CD8-positive, alpha-beta memory T cell (primary cell): ENCODE measurements at regions not wholly inside any gene's neighbourhood (a gene's known extent, or its start where the extent isn't known, plus 50 kb on each side); places are given as distances from the start of the nearest gene placed in this dataset.
A peak's percentile ranks its signal among the peaks of the same experiment; 100 is the strongest.

Experiments used
- CTCF ChIA-PET: fragments of 350-600 bp; sonication (Branson Sonifier 250); formaldehyde crosslinking; loops from one replicate; lab custom pipeline; 2021; ENCODE audit warnings: antibody characterized with exemption; lab: Charles Lee
- POLR2A ChIA-PET: fragments of 350-600 bp; sonication (Branson Sonifier 250); formaldehyde crosslinking; loops from one replicate; lab custom pipeline; 2021; ENCODE audit warnings: antibody characterized with exemption; lab: Charles Lee
- DNase-seq, 5 donors: peaks; one replicate each; pipeline versions ENCODE4 v3.0.0 to v3.0.0-alpha.2; 2020 to 2022; ENCODE audit warnings: mixed read lengths in 1 of 5
- H3K27ac ChIP-seq: one replicate; pipeline ENCODE4 v1.7.0; 2013; ENCODE audit warnings: low read depth, mild to moderate bottlenecking, low read length, moderate library complexity
- H3K27me3 ChIP-seq: 2 replicates; pipeline ENCODE4 v1.7.0; 2013; ENCODE audit warnings: low read length, mild to moderate bottlenecking; ENCODE audit not compliant: insufficient read depth, poor library complexity, severe bottlenecking
- H3K36me3 ChIP-seq: 2 replicates; pipeline ENCODE4 v1.7.0; 2013; ENCODE audit warnings: mild to moderate bottlenecking, low read length, moderate library complexity; ENCODE audit not compliant: insufficient read depth
- H3K4me1 ChIP-seq: 2 replicates; pipeline ENCODE4 v1.7.0; 2013; ENCODE audit warnings: mild to moderate bottlenecking, low read length, moderate library complexity; ENCODE audit not compliant: insufficient read depth
- H3K4me3 ChIP-seq: 2 replicates; pipeline ENCODE4 v1.7.0; 2013; ENCODE audit warnings: mild to moderate bottlenecking, low read length
- H3K9me3 ChIP-seq: 2 replicates; pipeline ENCODE4 v1.7.0; 2013; ENCODE audit warnings: mild to moderate bottlenecking, low read length
- H3K27ac Mint-ChIP-seq, 8 donors: one replicate each; pipeline ENCODE4 v1.8.0; 2020 to 2021; ENCODE audit warnings: mixed read lengths in 8 of 8, mild to moderate bottlenecking in 6 of 8, inconsistent platforms in 3 of 8, moderate library complexity in 3 of 8
- H3K27me3 Mint-ChIP-seq, 2 donors: one replicate each; pipeline ENCODE4 v1.8.0; 2020 to 2021; ENCODE audit warnings: mixed read lengths in 2 of 2, mild to moderate bottlenecking in 1 of 2, moderate library complexity in 1 of 2
- H3K36me3 Mint-ChIP-seq, 3 donors: one replicate each; pipeline ENCODE4 v1.8.0; 2020 to 2021; ENCODE audit warnings: mixed read lengths in 3 of 3, inconsistent platforms in 1 of 3, mild to moderate bottlenecking in 1 of 3
- H3K4me1 Mint-ChIP-seq, 3 donors: one replicate each; pipeline ENCODE4 v1.8.0; 2020 to 2021; ENCODE audit warnings: mixed read lengths in 3 of 3, inconsistent platforms in 1 of 3, mild to moderate bottlenecking in 1 of 3
- H3K4me3 Mint-ChIP-seq, 7 donors: one replicate each; pipeline ENCODE4 v1.8.0; 2020 to 2021; ENCODE audit warnings: mixed read lengths in 7 of 7, mild to moderate bottlenecking in 6 of 7, moderate library complexity in 4 of 7, inconsistent platforms in 2 of 7
- H3K9me3 Mint-ChIP-seq, 5 donors: one replicate each; pipeline ENCODE4 v1.8.0; 2020 to 2022; ENCODE audit warnings: mixed read lengths in 5 of 5, mild to moderate bottlenecking in 3 of 5, moderate library complexity in 2 of 5, inconsistent platforms in 1 of 5

GRCh38 chr3:15851735-15852134 is 54.0 kb upstream of the ANKRD28 start:
- POLR2A ChIA-PET, result no interaction called here
- CTCF ChIA-PET, result no interaction called here
- Histone ChIP-seq H3K4me1 (peaks cover 3% of the 10 kb centered on the region), H3K36me3 (no peaks in the 10 kb centered on the region), H3K27ac (no peak overlapping the region), H3K9me3 (no peaks in the 10 kb centered on the region), H3K27me3 (no peaks in the 10 kb centered on the region), H3K4me3 (no peak overlapping the region)
- Mint-ChIP-seq H3K27ac (no peak overlapping the region), H3K4me1 (peaks cover 10 to 48% (median 39%) of the 10 kb centered on the region in 3 donors), H3K36me3 (peaks cover 8 to 12% (median 9%) of the 10 kb centered on the region in 3 donors), H3K4me3 (no peak overlapping the region), H3K9me3 (peaks cover 0 to 3% (median 0%) of the 10 kb centered on the region in 5 donors), H3K27me3 (no peaks in the 10 kb centered on the region)
- DNase-seq, result no peak

- Histone ChIP-seq H3K9me3 (no peaks in the 10 kb centered on the region), H3K4me3 (peak overlapping the region; percentile 45), H3K27me3 (no peaks in the 10 kb centered on the region), H3K36me3 (no peaks in the 10 kb centered on the region), H3K4me1 (peaks cover 11% of the 10 kb centered on the region), H3K27ac (peak overlapping the region; percentile 68)
- Mint-ChIP-seq H3K9me3 (no peaks in the 10 kb centered on the region), H3K36me3 (peaks cover 3 to 11% (median 8%) of the 10 kb centered on the region in 3 donors), H3K27me3 (no peaks in the 10 kb centered on the region), H3K4me3 (peak overlapping the region; percentile 84 to 98 (median 95)), H3K27ac (peak overlapping the region; percentile 67 to 94 (median 76)), H3K4me1 (peaks cover 18 to 58% (median 49%) of the 10 kb centered on the region in 3 donors)
- ChIA-PET POLR2A (no interaction called here), CTCF (interaction anchor here (0.9 kb wide), 1 partner anchor 215 kb away, joined by 3 read pairs; no protein-coding TSS in a partner anchor)
- peak; percentile 46 to 81 (median 62) for DNase-seq
These were observed 61.0 kb upstream of the ANKRD28 start for GRCh38 chr3:15858547-15859506.

- Histone ChIP-seq H3K27ac (no peak overlapping the region), H3K27me3 (no peaks in the 10 kb centered on the region), H3K4me3 (no peak overlapping the region), H3K36me3 (no peaks in the 10 kb centered on the region), H3K9me3 (no peaks in the 10 kb centered on the region), H3K4me1 (peaks cover 11% of the 10 kb centered on the region)
- DNase-seq, result peak; percentile 73 to 84 (median 77)
- ChIA-PET CTCF (no interaction called here), POLR2A (no interaction called here)
- Mint-ChIP-seq H3K9me3 (no peaks in the 10 kb centered on the region), H3K4me3 (peak overlapping the region; percentile 84 to 100 (median 97)), H3K36me3 (peaks cover 1 to 11% (median 3%) of the 10 kb centered on the region in 3 donors), H3K4me1 (peaks cover 18 to 51% (median 49%) of the 10 kb centered on the region in 3 donors), H3K27me3 (peaks cover 0 to under 1% of the 10 kb centered on the region in 2 donors), H3K27ac (peak overlapping the region; percentile 57 to 99 (median 90))
These were observed 61.8 kb upstream of the ANKRD28 start for GRCh38 chr3:15859507-15860013.

GRCh38 chr3:15860014-15860934 is 62.5 kb upstream of the ANKRD28 start:
- Histone ChIP-seq H3K9me3 (no peaks in the 10 kb centered on the region), H3K27ac (peak overlapping the region; percentile 25), H3K4me3 (peak overlapping the region; percentile 67), H3K36me3 (no peaks in the 10 kb centered on the region), H3K4me1 (peaks cover 11% of the 10 kb centered on the region), H3K27me3 (no peaks in the 10 kb centered on the region)
- H3K27me3 Mint-ChIP-seq, result peaks cover 0 to 4% of the 10 kb centered on the region in 2 donors
- H3K4me3 Mint-ChIP-seq, result peak overlapping the region; percentile 84 to 97 (median 87)
- H3K27ac Mint-ChIP-seq, result peak overlapping the region in 7 of 8 donors; percentile 43 to 88 (median 79)
- no peaks in the 10 kb centered on the region for H3K9me3 Mint-ChIP-seq
- H3K36me3 Mint-ChIP-seq, result peaks cover 1 to 7% (median 7%) of the 10 kb centered on the region in 3 donors
- ChIA-PET CTCF (no interaction called here), POLR2A (interaction anchor here (0.5 kb wide), 1 partner anchor 7 kb away, joined by 3 read pairs; no protein-coding TSS in a partner anchor)
- H3K4me1 Mint-ChIP-seq, result peaks cover 18 to 46% (median 44%) of the 10 kb centered on the region in 3 donors
- DNase-seq, result peak in 2 of 5 donors; percentile 7 to 9

GRCh38 chr3:15861163-15861562 is 63.4 kb upstream of the ANKRD28 start:
- no peaks in the 10 kb centered on the region for H3K27me3 ChIP-seq
- H3K36me3 ChIP-seq, result no peaks in the 10 kb centered on the region
- no peak for DNase-seq
- H3K4me3 Mint-ChIP-seq, result peak overlapping the region; percentile 84 to 97 (median 87)
- no peaks in the 10 kb centered on the region for H3K9me3 Mint-ChIP-seq
- peaks cover 18 to 37% (median 35%) of the 10 kb centered on the region in 3 donors for H3K4me1 Mint-ChIP-seq
- H3K27me3 Mint-ChIP-seq, result peaks cover 0 to 4% of the 10 kb centered on the region in 2 donors
- H3K9me3 ChIP-seq, result no peaks in the 10 kb centered on the region
- H3K27ac Mint-ChIP-seq, result peak overlapping the region in 3 of 8 donors; percentile 20 to 78 (median 22)
- ChIA-PET POLR2A (interaction anchor here (0.5 kb wide), 1 partner anchor 8 kb away, joined by 3 read pairs; no protein-coding TSS in a partner anchor), CTCF (no interaction called here)
- H3K27ac ChIP-seq, result no peak overlapping the region
- H3K4me3 ChIP-seq, result no peak overlapping the region
- H3K4me1 ChIP-seq, result peaks cover 11% of the 10 kb centered on the region
- peaks cover 0 to 7% (median 7%) of the 10 kb centered on the region in 3 donors for H3K36me3 Mint-ChIP-seq

- Mint-ChIP-seq H3K4me1 (no peaks in the 10 kb centered on the region), H3K9me3 (no peaks in the 10 kb centered on the region), H3K36me3 (peaks cover 0 to 4% (median 3%) of the 10 kb centered on the region in 3 donors), H3K27me3 (no peaks in the 10 kb centered on the region), H3K27ac (no peak overlapping the region), H3K4me3 (no peak overlapping the region)
- no peaks in the 10 kb centered on the region for H3K4me1 ChIP-seq
- DNase-seq, result no peak
- H3K36me3 ChIP-seq, result no peaks in the 10 kb centered on the region
- CTCF ChIA-PET, result no interaction called here
- H3K4me3 ChIP-seq, result no peak overlapping the region
- H3K27me3 ChIP-seq, result no peaks in the 10 kb centered on the region
- H3K9me3 ChIP-seq, result no peaks in the 10 kb centered on the region
- H3K27ac ChIP-seq, result no peak overlapping the region
- POLR2A ChIA-PET, result no interaction called here
These were observed 75.0 kb upstream of the ANKRD28 start for GRCh38 chr3:15872807-15873206.

GRCh38 chr3:15873415-15873814 is 75.6 kb upstream of the ANKRD28 start:
- no peaks in the 10 kb centered on the region for H3K36me3 ChIP-seq
- H3K9me3 Mint-ChIP-seq, result no peaks in the 10 kb centered on the region
- H3K4me3 Mint-ChIP-seq, result no peak overlapping the region
- H3K27ac Mint-ChIP-seq, result no peak overlapping the region
- H3K27ac ChIP-seq, result no peak overlapping the region
- H3K27me3 Mint-ChIP-seq, result no peaks in the 10 kb centered on the region
- no peaks in the 10 kb centered on the region for H3K4me1 ChIP-seq
- DNase-seq, result no peak
- no peaks in the 10 kb centered on the region for H3K9me3 ChIP-seq
- ChIA-PET CTCF (no interaction called here), POLR2A (no interaction called here)
- H3K4me1 Mint-ChIP-seq, result no peaks in the 10 kb centered on the region
- peaks cover 0 to 4% (median 3%) of the 10 kb centered on the region in 3 donors for H3K36me3 Mint-ChIP-seq
- no peak overlapping the region for H3K4me3 ChIP-seq
- H3K27me3 ChIP-seq, result no peaks in the 10 kb centered on the region
